Keratinocyte (primary cell): ENCODE measurements at regions not wholly inside any gene's neighbourhood (a gene's known extent, or its start where the extent isn't known, plus 50 kb on each side); places are given as distances from the start of the nearest gene placed in this dataset.

Experiments
- DNase-seq: peaks from one replicate; pipeline ENCODE4 v3.0.0-alpha.2; 2011; ENCODE audit warnings: low read depth, missing footprints, low spot score
- FAIRE-seq: peaks from 2 replicates; lab custom pipeline; 2011; peaks lifted over from hg19 to GRCh38; lab: Jason Lieb, UNC
- H2AFZ ChIP-seq: 2 replicates; pipeline ENCODE4 v1.6.0; 2012; ENCODE audit warnings: low read length, control low read depth, inconsistent platforms; ENCODE audit not compliant: control insufficient read depth
- H3K27ac ChIP-seq: 2 replicates; pipeline ENCODE4 v1.5.1; 2011; ENCODE audit warnings: low read length; ENCODE audit not compliant: control insufficient read depth, insufficient read depth
- H3K27me3 ChIP-seq: 3 replicates; pipeline ENCODE4 v1.6.0; 2011; ENCODE audit warnings: low read length; ENCODE audit not compliant: control insufficient read depth, insufficient read depth; ENCODE audit errors: extremely low read depth
- H3K36me3 ChIP-seq, 2 experiments: 2 replicates in 1 of 2; 3 replicates in 1 of 2; pipeline ENCODE4 v1.5.1; 2011; ENCODE audit warnings: low read length in 2 of 2, mild to moderate bottlenecking in 1 of 2; ENCODE audit not compliant: control insufficient read depth in 2 of 2, insufficient read depth in 2 of 2; ENCODE audit errors: extremely low read depth in 1 of 2
- H3K4me1 ChIP-seq: 3 replicates; pipeline ENCODE4 v1.5.1; 2011; ENCODE audit warnings: low read length; ENCODE audit not compliant: control insufficient read depth, insufficient read depth; ENCODE audit errors: extremely low read depth
- H3K4me2 ChIP-seq: 3 replicates; pipeline ENCODE4 v1.6.0; 2011; ENCODE audit warnings: low read depth, low read length; ENCODE audit not compliant: control insufficient read depth, insufficient read depth; ENCODE audit errors: extremely low read depth
- H3K4me3 ChIP-seq, 3 experiments: fragments of 200-600 bp in 1 of 3; sonication (generic) in 1 of 3; 2 replicates in 2 of 3; 3 replicates in 1 of 3; pipeline ENCODE4 v1.5.1; 2011 to 2016; ENCODE audit warnings: low read length in 3 of 3, mild to moderate bottlenecking in 3 of 3, control low read depth in 2 of 3, inconsistent platforms in 1 of 3, low read depth in 1 of 3, mixed read lengths in 1 of 3, mixed run types in 1 of 3, moderate library complexity in 1 of 3; ENCODE audit not compliant: control insufficient read depth in 2 of 3, insufficient read depth in 2 of 3; ENCODE audit errors: extremely low read depth in 1 of 3
- H3K79me2 ChIP-seq: 2 replicates; pipeline ENCODE4 v1.6.0; 2012; ENCODE audit warnings: low read length; ENCODE audit not compliant: control insufficient read depth, insufficient read depth
- H3K9ac ChIP-seq: 3 replicates; pipeline ENCODE4 v1.6.0; 2011; ENCODE audit warnings: low read length; ENCODE audit not compliant: control insufficient read depth, insufficient read depth; ENCODE audit errors: extremely low read depth
- H3K9me1 ChIP-seq: 3 replicates; pipeline ENCODE4 v1.6.0; 2011; ENCODE audit warnings: low read length; ENCODE audit not compliant: control insufficient read depth, insufficient read depth; ENCODE audit errors: extremely low read depth
- H3K9me3 ChIP-seq: 2 replicates; pipeline ENCODE4 v1.5.1; 2012; ENCODE audit warnings: low read depth, low read length; ENCODE audit not compliant: control insufficient read depth
- H4K20me1 ChIP-seq: 3 replicates; pipeline ENCODE4 v1.6.0; 2011; ENCODE audit warnings: low read length; ENCODE audit not compliant: control insufficient read depth, insufficient read depth; ENCODE audit errors: extremely low read depth
- CTCF ChIP-seq, 3 experiments: IDR thresholded peaks in 1 of 3; conservative IDR thresholded peaks in 1 of 3; optimal IDR thresholded peaks in 1 of 3; 2 replicates in 2 of 3; 3 replicates in 1 of 3; pipeline versions ENCODE3 to v1.5.1; 2011; ENCODE audit warnings: low read length in 3 of 3, mild to moderate bottlenecking in 3 of 3, moderate library complexity in 2 of 3, control low read depth in 1 of 3, inconsistent platforms in 1 of 3; ENCODE audit not compliant: insufficient read depth in 2 of 3; ENCODE audit errors: extremely low read depth in 1 of 3
- EZH2 ChIP-seq: IDR thresholded peaks from one replicate; pipeline ENCODE4 v1.6.1; 2012; ENCODE audit warnings: inconsistent platforms, mild to moderate bottlenecking, low read length, moderate library complexity
- dilution Hi-C: fragments of 300-500 bp; cut with MboI; formaldehyde crosslinking; loops from one replicate; pipeline ENCODE4 v1.7.0; 2020; ENCODE audit warnings: low sequenced_read_pairs; ENCODE audit not compliant: extremely low pct_ligation_motif_present

DNA sequence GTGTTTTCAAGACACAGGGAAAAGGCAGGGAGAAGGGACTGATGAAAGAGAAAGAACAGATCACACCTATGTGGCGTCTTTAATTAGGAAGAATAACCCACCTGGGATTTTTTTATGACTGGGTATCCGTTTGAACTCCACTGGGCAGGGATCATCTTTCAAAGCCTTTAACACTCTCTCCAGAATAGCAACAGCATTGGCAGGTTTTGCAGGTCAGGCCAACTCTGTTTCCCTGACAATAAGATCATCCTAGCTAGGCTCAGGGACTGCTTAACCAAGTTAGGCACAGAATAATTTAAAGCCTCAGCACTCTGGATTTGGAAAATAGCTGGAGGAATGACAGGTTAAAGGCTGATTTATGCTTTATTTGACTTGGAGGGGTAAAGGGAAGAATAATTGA, 117.6 kb downstream of the SUDS3 start:
- dilution Hi-C loops = no loop called here
- Histone ChIP-seq H3K4me1 (no peaks in the 10 kb centered on the region), H3K36me3 (no peaks in the 10 kb centered on the region), H2AFZ (no peak overlapping the region), H4K20me1 (no peaks in the 10 kb centered on the region), H3K4me2 (no peak overlapping the region), H3K27ac (no peak overlapping the region), H3K27me3 (no peaks in the 10 kb centered on the region), H3K9me1 (no peaks in the 10 kb centered on the region), H3K9me3 (no peaks in the 10 kb centered on the region), H3K79me2 (no peaks in the 10 kb centered on the region), H3K9ac (no peak overlapping the region), H3K4me3 (no peak overlapping the region)
- TF ChIP-seq EZH2 (no peak), CTCF (optimal IDR thresholded peaks at IDR 0.05 in 1 of 3, IDR thresholded peaks at IDR 0.05 in 1 of 3, conservative IDR thresholded peaks at IDR 0.05 in 1 of 3; ENCODE audit: extremely low read depth in 1 of 3, insufficient read depth in 2 of 3, low read length in 3 of 3) (no peak)
- DNase-seq = no peak
- no peak for FAIRE-seq

DNA sequence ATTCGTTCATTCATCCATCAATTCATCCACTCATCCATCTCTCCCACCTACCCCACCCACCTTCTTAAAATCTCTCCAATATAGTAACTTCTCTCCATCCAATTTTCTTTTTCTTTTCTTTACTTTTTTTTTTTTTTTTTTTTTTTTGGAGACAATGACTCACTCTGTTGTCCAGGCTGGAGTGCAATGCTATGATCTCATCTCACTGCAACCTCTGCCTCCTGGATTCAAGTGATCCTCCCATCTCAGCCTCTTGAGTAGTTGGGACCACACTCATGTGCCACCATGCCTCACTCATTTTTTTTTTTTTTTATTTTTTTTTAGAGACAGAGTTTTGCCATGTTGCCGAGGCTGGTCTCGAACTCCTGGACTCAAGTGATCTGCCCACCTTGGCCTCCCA, 118.4 kb downstream of the SUDS3 start:
- Histone ChIP-seq H2AFZ (no peak overlapping the region), H3K36me3 (no peaks in the 10 kb centered on the region), H3K79me2 (no peaks in the 10 kb centered on the region), H4K20me1 (no peaks in the 10 kb centered on the region), H3K27ac (no peak overlapping the region), H3K9ac (no peak overlapping the region), H3K4me2 (no peak overlapping the region), H3K9me3 (no peaks in the 10 kb centered on the region), H3K4me1 (no peaks in the 10 kb centered on the region), H3K27me3 (no peaks in the 10 kb centered on the region), H3K4me3 (no peak overlapping the region), H3K9me1 (no peaks in the 10 kb centered on the region)
- FAIRE-seq (no peak), DNase-seq (no peak)
- dilution Hi-C loops = no loop called here
- TF ChIP-seq EZH2 (no peak), CTCF (optimal IDR thresholded peaks at IDR 0.05 in 1 of 3, IDR thresholded peaks at IDR 0.05 in 1 of 3, conservative IDR thresholded peaks at IDR 0.05 in 1 of 3; ENCODE audit: extremely low read depth in 1 of 3, insufficient read depth in 2 of 3, low read length in 3 of 3) (no peak)
